Choroid plexus epithelial cell (primary cell): ENCODE measurements at regions not wholly inside any gene's neighbourhood (a gene's known extent, or its start where the extent isn't known, plus 50 kb on each side); places are given as distances from the start of the nearest gene placed in this dataset.

Source experiments
- DNase-seq: peaks from one replicate; pipeline ENCODE4 v3.0.0-alpha.2; 2010; ENCODE audit warnings: low read depth
- H3K4me3 ChIP-seq: 2 replicates; pipeline ENCODE4 v1.5.1; 2011; ENCODE audit warnings: low read depth, mild to moderate bottlenecking, control low read depth, low read length, moderate library complexity
- TF ChIP-seq, protein P1 (sequence below): conservative IDR thresholded peaks from 2 replicates; pipeline ENCODE4 v1.5.1; 2011; ENCODE audit warnings: low read depth, mild to moderate bottlenecking, control low read depth, inconsistent platforms, low read length, moderate library complexity

DNA sequence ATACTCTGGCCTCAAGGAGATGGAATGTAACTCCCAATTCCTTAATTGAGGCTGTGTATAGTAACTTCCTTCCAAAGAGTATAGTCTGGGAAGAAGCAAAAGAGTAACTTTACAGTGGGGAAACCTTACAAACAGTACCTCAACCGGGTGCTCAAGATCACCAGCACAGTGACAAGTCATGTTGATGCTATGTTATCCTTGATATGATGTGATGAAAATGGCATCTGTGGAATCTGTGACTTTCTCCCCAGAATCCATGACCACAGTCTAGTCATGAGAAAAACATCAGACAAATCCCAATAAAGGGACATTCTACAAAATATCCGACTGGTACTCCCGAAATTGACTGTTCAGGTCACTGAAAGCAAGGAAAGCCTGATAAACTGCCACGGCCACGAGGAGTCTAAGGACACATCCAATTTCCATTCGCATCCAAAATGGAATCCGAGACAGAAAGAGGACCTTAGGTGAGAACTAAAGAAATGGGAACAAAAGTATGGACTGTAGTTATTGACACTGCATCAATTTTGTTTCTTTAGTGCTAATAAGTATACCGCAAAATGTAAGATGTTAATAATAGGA lies 97.3 kb upstream of the FRMD6 start:
- DNase-seq: peak; percentile 83
- H3K4me3 ChIP-seq: no peak overlapping the region
- TF ChIP-seq, protein P1, sequence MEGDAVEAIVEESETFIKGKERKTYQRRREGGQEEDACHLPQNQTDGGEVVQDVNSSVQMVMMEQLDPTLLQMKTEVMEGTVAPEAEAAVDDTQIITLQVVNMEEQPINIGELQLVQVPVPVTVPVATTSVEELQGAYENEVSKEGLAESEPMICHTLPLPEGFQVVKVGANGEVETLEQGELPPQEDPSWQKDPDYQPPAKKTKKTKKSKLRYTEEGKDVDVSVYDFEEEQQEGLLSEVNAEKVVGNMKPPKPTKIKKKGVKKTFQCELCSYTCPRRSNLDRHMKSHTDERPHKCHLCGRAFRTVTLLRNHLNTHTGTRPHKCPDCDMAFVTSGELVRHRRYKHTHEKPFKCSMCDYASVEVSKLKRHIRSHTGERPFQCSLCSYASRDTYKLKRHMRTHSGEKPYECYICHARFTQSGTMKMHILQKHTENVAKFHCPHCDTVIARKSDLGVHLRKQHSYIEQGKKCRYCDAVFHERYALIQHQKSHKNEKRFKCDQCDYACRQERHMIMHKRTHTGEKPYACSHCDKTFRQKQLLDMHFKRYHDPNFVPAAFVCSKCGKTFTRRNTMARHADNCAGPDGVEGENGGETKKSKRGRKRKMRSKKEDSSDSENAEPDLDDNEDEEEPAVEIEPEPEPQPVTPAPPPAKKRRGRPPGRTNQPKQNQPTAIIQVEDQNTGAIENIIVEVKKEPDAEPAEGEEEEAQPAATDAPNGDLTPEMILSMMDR: no peak

DNA sequence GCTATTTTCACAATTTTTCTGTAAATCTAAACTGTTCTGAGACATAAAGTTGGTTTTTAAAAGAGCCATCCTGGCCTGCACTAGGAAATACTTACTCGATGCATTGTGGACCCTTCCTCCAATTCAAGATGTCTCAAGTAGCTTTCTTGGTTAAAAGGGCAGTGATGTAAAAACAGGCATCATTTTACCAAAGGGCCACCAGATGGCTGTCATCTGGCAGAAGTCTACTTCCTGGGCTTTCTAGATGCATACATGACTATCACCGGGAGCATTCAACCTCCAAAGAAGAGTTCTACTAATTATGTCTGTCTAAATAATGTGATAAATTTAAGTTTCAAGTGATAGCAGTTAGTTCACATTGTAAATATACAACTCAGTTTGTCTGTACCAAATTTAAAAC lies 96.8 kb upstream of the FRMD6 start:
- DNase-seq: peak; percentile 67
- TF ChIP-seq, protein P1: peak; percentile 41
- H3K4me3 ChIP-seq: no peak overlapping the region

DNA sequence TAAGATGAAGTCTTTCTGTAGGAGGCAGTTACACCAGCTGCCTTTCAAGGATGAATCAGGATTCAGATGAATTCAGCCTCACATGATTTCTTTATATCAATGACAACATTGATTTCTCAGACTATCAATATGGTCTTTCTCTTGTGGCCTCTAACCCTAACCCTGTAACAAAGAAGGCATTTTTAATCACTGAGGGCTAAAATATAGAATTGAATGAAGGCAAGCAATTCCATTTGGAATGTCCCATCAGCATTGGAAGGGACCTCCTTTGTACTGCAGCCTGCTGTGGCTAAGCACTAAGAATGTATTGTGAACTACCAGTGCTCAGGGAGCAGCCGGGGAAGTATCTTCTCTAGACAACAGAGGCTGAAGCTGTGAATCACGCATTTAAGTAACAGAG lies 90.6 kb upstream of the FRMD6 start:
- no peak overlapping the region for H3K4me3 ChIP-seq
- DNase-seq: no peak
- TF ChIP-seq, protein P1: no peak

DNA sequence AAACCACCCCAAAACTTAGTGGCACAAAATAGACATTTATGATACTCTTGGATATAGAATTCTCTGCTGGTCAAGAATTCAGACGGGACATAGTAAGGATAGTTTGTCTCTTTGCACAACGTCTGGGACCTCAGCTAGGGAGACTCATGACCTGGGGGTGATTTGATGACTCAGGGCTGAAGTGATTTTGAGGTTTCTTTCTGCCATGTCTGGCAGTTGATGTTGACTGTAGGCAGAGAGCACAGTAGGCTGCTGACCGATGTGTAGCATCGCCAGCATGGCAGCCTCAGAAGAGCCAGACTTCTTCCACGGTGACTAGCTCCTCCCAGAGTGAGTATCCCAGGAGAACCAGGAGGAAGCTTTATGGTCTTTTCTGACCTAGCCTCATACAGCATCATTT lies 88.9 kb upstream of the FRMD6 start:
- DNase-seq: peak; percentile 52
- TF ChIP-seq, protein P1: no peak
- H3K4me3 ChIP-seq: no peak overlapping the region

DNA sequence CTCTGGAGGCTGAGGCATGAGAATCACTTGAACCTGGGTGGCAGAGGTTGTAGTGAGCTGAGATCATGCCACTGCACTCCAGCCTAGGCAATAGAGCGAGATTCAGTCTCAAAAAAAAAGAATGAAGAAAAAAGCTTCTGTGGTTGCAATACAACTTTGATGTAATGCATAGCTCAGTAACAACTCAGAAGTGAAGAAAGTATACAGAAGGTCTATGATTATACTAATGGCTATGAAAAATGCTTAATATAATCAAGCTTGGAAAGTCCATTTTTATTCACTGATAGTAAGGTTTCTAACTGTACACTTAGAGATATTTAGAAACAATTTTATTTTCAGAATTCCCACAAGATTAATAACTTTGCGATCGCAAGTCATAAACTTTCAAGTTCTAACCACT lies 88.2 kb upstream of the FRMD6 start:
- DNase-seq: no peak
- TF ChIP-seq, protein P1: no peak
- H3K4me3 ChIP-seq: no peak overlapping the region

DNA sequence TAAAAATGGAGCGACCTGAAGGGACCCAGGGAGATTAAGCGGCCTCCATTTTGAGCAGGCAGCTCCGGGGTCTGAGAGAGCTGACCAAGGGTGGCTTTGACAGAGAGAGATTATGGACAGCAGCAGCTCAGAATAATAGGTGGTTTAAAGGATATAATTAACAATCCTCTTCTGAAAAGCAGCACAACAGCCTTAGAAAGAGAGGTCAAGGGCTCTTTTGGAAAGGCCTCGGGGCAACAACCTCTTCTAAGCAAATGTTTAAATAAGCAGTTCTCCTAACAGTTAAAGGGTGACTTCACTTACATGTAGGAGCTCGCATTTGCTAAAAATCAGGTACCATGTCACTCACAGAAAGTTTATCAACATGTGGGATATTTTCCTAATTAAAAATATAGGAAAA lies 87.2 kb upstream of the FRMD6 start:
- TF ChIP-seq, protein P1: no peak
- DNase-seq: no peak
- H3K4me3 ChIP-seq: no peak overlapping the region

DNA sequence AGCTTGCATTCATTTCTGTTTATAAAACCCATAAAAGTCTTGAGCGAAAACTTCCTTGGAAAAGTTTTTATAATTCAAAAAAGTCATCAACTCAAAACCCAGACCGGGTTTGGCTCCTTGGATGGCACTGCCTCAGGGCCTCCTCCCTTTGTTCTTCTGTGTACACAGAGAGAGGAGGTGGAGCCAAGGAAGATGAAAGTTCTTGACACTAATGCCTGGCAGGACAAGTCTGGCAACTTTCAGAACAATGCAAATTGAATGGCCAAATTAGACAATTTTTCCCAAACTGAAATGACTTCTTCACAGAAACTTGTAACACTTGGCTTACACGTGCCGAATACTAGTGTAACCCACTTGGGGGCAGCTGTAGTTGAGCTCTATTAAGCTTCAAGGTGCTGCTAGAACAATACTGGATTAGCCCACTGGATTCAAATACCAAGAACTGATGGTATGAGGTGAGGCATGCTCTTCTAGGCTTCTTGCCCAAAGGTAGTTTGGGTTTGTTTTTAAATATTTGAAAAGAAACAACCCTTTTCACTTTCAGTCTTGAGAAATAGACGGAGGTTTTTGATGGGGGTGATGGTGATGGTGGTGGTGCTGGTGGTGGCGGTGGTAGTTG lies 86.6 kb upstream of the FRMD6 start:
- TF ChIP-seq, protein P1: no peak
- DNase-seq: no peak

More for the DNA sequence above, 86.6 kb upstream of the FRMD6 start:
- no peak overlapping the region for H3K4me3 ChIP-seq
